Kidney (tissue), 13 donors: ENCODE measurements at regions not wholly inside any gene's neighbourhood (a gene's known extent, or its start where the extent isn't known, plus 50 kb on each side); places are given as distances from the start of the nearest gene placed in this dataset.

ENCODE experiments used
- DNase-seq, 5 donors: peaks; one replicate each; pipeline ENCODE4 v3.0.0-alpha.2; 2013 to 2020
- FAIRE-seq: peaks from 2 replicates; lab custom pipeline; 2012; peaks lifted over from hg19 to GRCh38; lab: Jason Lieb, UNC
- H3K27ac ChIP-seq, 2 donors: one replicate each; pipeline ENCODE4 v1.7.0; 2013; ENCODE audit warnings: low read depth in 2 of 2, low read length in 2 of 2, inconsistent platforms in 1 of 2
- H3K27me3 ChIP-seq: one replicate; pipeline ENCODE4 v1.7.1; 2013; ENCODE audit warnings: low read length, inconsistent platforms; ENCODE audit not compliant: control insufficient read depth, insufficient read depth
- H3K36me3 ChIP-seq, 3 donors: one replicate each; pipeline versions ENCODE4 v1.7.0 to v1.7.1; 2013; ENCODE audit warnings: low read length in 3 of 3, control low read depth in 1 of 3, inconsistent platforms in 1 of 3; ENCODE audit not compliant: insufficient read depth in 3 of 3, control insufficient read depth in 2 of 3
- H3K4me1 ChIP-seq, 3 donors: one replicate each; pipeline versions ENCODE4 v1.7.0 to v1.7.1; 2013; ENCODE audit warnings: low read length in 3 of 3, inconsistent platforms in 1 of 3, low read depth in 1 of 3; ENCODE audit not compliant: control insufficient read depth in 2 of 3, insufficient read depth in 2 of 3
- H3K4me3 ChIP-seq, 3 donors: one replicate each; pipeline versions ENCODE4 v1.7.0 to v1.8.1; 2013; ENCODE audit warnings: low read length in 3 of 3, control low read depth in 1 of 3, inconsistent platforms in 1 of 3
- H3K9ac ChIP-seq, 3 donors: one replicate each; pipeline versions ENCODE4 v1.7.0 to v1.7.1; 2013; ENCODE audit warnings: low read length in 3 of 3, control low read depth in 1 of 3, inconsistent platforms in 1 of 3
- H3K9me3 ChIP-seq, 3 donors: one replicate each; pipeline versions ENCODE4 v1.7.0 to v1.7.1; 2013; ENCODE audit warnings: low read length in 3 of 3, control low read depth in 1 of 3, inconsistent platforms in 1 of 3; ENCODE audit not compliant: control insufficient read depth in 2 of 3, insufficient read depth in 1 of 3
- intact Hi-C: fragments of 100-400 bp; cut with DNase I; formaldehyde crosslinking; loops from one replicate; pipeline ENCODE4 v1.11.1; 2022
- TF ChIP-seq, protein P1 (sequence below): IDR thresholded peaks from 3 replicates; pipeline ENCODE4 v1.5.1; 2012; ENCODE audit warnings: mild to moderate bottlenecking, moderate library complexity, borderline replicate concordance; ENCODE audit not compliant: insufficient read depth; ENCODE audit errors: extremely low read depth
- donor health status: control.
- donor health status: control.
- donor health status: control.
- donor health status: control.
- donor health status: control.
- donor health status: DM: yes; HTN: yes; CAD: no.
- donor health status: Normal renal cell carcinoma (clear cell type).

DNA sequence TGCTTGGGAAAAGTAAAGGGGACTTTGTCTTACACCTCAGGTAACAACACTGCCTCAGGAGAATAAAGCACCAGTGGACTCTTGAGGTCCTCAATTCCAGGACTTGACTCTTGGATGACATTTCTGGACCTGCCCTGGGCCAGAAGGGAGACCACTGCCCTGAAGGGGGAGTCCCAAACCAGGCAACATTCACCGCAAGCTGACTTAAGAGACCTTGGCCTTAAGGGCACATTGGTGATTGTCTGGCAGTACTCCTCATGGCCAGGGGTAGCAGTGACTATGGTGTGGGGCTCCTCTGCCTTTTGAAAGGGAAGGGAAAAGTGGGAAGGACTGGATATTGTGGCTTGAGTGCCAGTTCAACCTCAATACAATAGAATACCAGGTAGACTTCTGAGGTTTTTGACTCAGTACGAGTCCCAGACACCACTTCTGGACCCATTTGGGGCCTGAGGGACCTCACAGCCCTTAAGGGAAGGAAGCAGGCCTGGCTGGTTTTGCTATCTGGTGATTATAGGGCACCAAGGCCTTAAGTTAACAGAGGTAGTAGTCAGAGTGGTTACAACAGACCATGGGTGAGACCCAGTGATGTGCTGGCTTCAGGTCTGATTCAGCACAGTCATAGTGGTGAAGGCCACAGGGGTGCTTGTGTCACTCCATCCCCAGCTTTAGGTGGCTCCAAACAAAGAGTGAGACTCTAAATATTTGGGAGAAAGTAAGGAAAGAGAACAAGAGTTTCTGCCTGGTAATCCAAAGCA lies 121.2 kb upstream of the TET2 start:
- Histone ChIP-seq H3K9me3 (peaks cover 0 to 18% (median 8%) of the 10 kb centered on the region in 3 donors), H3K27me3 (no peaks in the 10 kb centered on the region), H3K27ac (no peak overlapping the region), H3K36me3 (no peaks in the 10 kb centered on the region), H3K4me1 (no peaks in the 10 kb centered on the region), H3K9ac (no peak overlapping the region), H3K4me3 (no peak overlapping the region)
- FAIRE-seq (no peak), DNase-seq (no peak)
- intact Hi-C loops, result no loop called here
- TF ChIP-seq, protein P1, sequence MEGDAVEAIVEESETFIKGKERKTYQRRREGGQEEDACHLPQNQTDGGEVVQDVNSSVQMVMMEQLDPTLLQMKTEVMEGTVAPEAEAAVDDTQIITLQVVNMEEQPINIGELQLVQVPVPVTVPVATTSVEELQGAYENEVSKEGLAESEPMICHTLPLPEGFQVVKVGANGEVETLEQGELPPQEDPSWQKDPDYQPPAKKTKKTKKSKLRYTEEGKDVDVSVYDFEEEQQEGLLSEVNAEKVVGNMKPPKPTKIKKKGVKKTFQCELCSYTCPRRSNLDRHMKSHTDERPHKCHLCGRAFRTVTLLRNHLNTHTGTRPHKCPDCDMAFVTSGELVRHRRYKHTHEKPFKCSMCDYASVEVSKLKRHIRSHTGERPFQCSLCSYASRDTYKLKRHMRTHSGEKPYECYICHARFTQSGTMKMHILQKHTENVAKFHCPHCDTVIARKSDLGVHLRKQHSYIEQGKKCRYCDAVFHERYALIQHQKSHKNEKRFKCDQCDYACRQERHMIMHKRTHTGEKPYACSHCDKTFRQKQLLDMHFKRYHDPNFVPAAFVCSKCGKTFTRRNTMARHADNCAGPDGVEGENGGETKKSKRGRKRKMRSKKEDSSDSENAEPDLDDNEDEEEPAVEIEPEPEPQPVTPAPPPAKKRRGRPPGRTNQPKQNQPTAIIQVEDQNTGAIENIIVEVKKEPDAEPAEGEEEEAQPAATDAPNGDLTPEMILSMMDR, result no peak

DNA sequence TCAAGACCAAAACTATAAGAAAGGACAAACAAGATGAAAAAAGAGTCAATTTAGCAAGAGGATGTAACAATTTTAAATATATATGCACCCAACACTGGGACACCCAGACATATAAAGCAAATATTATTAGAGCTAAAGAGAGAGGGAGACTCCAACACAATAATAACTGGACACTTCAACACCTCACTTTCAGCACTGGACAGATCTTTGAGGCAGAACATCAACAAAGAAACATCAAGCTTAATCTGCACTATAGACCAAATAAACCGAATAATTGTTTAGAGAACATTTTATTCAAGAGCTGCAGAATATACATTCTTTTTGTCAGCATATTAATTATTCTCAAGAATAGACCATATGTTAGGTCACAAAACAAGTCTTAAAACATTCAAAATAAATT lies 109.7 kb upstream of the TET2 start:
- Histone ChIP-seq H3K27ac (no peak overlapping the region), H3K27me3 (no peaks in the 10 kb centered on the region), H3K4me1 (no peaks in the 10 kb centered on the region), H3K36me3 (no peaks in the 10 kb centered on the region), H3K4me3 (no peak overlapping the region), H3K9me3 (peaks cover 0 to 20% (median 0%) of the 10 kb centered on the region in 3 donors), H3K9ac (no peak overlapping the region)
- TF ChIP-seq, protein P1, result no peak
- intact Hi-C loops, result no loop called here
- DNase-seq (no peak), FAIRE-seq (no peak)

DNA sequence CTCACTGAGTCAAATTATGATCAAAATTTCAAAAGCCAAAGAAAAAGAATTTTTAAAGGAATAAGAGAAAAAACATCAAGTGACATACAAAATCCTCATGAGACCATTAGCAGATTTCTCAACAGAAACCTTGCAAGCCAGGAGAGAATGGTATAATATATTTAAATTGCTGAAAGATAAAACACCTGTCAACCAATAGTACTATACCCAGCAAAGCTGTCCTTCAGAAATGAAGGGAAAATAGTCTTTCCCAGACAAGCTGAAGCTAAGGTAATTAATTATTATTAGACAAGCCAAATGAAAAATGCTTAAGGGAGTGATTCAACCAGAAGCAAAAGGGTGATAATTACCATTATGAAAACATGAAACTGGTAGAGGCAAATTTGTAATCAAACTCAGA lies 104.2 kb upstream of the TET2 start:
- FAIRE-seq (no peak), DNase-seq (no peak)
- H3K36me3 ChIP-seq, result no peaks in the 10 kb centered on the region
- no peaks in the 10 kb centered on the region for H3K27me3 ChIP-seq
- H3K4me1 ChIP-seq, result no peaks in the 10 kb centered on the region
- H3K4me3 ChIP-seq, result no peak overlapping the region
- intact Hi-C loops, result no loop called here
- TF ChIP-seq, protein P1, result no peak
- peaks cover 0 to 6% (median 0%) of the 10 kb centered on the region in 3 donors for H3K9me3 ChIP-seq
- no peak overlapping the region for H3K9ac ChIP-seq
- H3K27ac ChIP-seq, result no peak overlapping the region
